ENCODE measurements at regions not wholly inside any gene's neighbourhood (a gene's known extent, or its start where the extent isn't known, plus 50 kb on each side); places are given as distances from the start of the nearest gene placed in this dataset.

GRCh38 chr5:155696362-155696761, 630.6 kb upstream of the SGCD start:
- TF ChIP-seq CHD2 (IDR thresholded peaks at IDR 0.05; ENCODE audit: low read length) (no peak), EZH2 (IDR thresholded peaks at IDR 0.05; ENCODE audit: low read depth, low read length, severe bottlenecking) (no peak), MAX (IDR thresholded peaks at IDR 0.05) (no peak), CTBP2 (IDR thresholded peaks at IDR 0.05; ENCODE audit: borderline replicate concordance, insufficient read depth, insufficient read length, low read length) (no peak), EP300 (IDR thresholded peaks at IDR 0.05; ENCODE audit: borderline replicate concordance in 1 of 2, low read depth in 2 of 2, low read length in 2 of 2) (no peak), SUZ12 (IDR thresholded peaks at IDR 0.05; ENCODE audit: low read length) (no peak), CTCF (IDR thresholded peaks at IDR 0.05; ENCODE audit: control extremely low read depth in 1 of 3, insufficient read depth in 1 of 3, low read depth in 1 of 3, low read length in 3 of 3) (peak in 1 of 3 experiments; percentile 2; a peak in 1 of 4 replicates), POLR2AphosphoS5 (IDR thresholded peaks at IDR 0.05; ENCODE audit: low read depth, low read length) (no peak), GTF2F1 (IDR thresholded peaks at IDR 0.05; ENCODE audit: borderline replicate concordance, low read depth, low read length) (no peak), SP4 (IDR thresholded peaks at IDR 0.05; ENCODE audit: low read length) (no peak)

Measured in H1 (cell line).